Spleen (tissue), 11 donors: ENCODE measurements at regions not wholly inside any gene's neighbourhood (a gene's known extent, or its start where the extent isn't known, plus 50 kb on each side); places are given as distances from the start of the nearest gene placed in this dataset.

Experiments used
- DNase-seq: peaks from one replicate; pipeline ENCODE4 v3.0.0-alpha.2; 2020
- H3K27ac ChIP-seq, 8 donors: fragments of 200-600 bp; sonication (generic) in 7 of 8; 1 replicate in 4 of 8; 2 replicates in 4 of 8; pipeline versions ENCODE4 v1.5.0 to v1.8.0; 2016 to 2021; ENCODE audit warnings: inconsistent platforms in 4 of 8, mild to moderate bottlenecking in 4 of 8, moderate library complexity in 1 of 8
- H3K27me3 ChIP-seq, 7 donors: fragments of 200-600 bp; sonication (generic) in 6 of 7; replicated peaks in 1 of 7; 1 replicate in 4 of 7; 2 replicates in 3 of 7; pipeline versions ENCODE4 v1.5.0 to v1.8.0; 2016 to 2021; ENCODE audit warnings: inconsistent platforms in 3 of 7, mild to moderate bottlenecking in 1 of 7
- H3K36me3 ChIP-seq, 6 donors: fragments of 200-600 bp; sonication (generic) in 5 of 6; 1 replicate in 4 of 6; 2 replicates in 2 of 6; pipeline versions ENCODE4 v1.5.0 to v1.8.0; 2016 to 2021; ENCODE audit warnings: inconsistent platforms in 2 of 6
- H3K4me1 ChIP-seq, 6 donors: fragments of 200-600 bp; sonication (generic) in 5 of 6; 1 replicate in 3 of 6; 2 replicates in 3 of 6; pipeline versions ENCODE4 v1.5.0 to v1.8.0; 2016 to 2021; ENCODE audit warnings: inconsistent platforms in 3 of 6
- H3K4me3 ChIP-seq, 8 donors: fragments of 200-600 bp; sonication (generic) in 7 of 8; 1 replicate in 4 of 8; 2 replicates in 4 of 8; pipeline versions ENCODE4 v1.5.0 to v1.8.0; 2016 to 2021; ENCODE audit warnings: inconsistent platforms in 4 of 8, mild to moderate bottlenecking in 4 of 8, moderate library complexity in 2 of 8
- H3K9me3 ChIP-seq, 8 donors: fragments of 200-600 bp; sonication (generic) in 7 of 8; 1 replicate in 4 of 8; 2 replicates in 4 of 8; pipeline versions ENCODE4 v1.5.0 to v1.8.0; 2016 to 2021; ENCODE audit warnings: inconsistent platforms in 4 of 8
- CTCF ChIP-seq, 11 experiments: fragments of 200-600 bp in 7 of 11; fragments of 450-650 bp in 4 of 11; sonication (generic) in 4 of 11; IDR thresholded peaks in 8 of 11; conservative IDR thresholded peaks in 3 of 11; 1 replicate in 7 of 11; 2 replicates in 4 of 11; pipeline versions ENCODE4 v1.4.0 to v1.8.0; 2016 to 2021; ENCODE audit warnings: antibody characterized with exemption in 11 of 11, inconsistent platforms in 4 of 11, mild to moderate bottlenecking in 1 of 11
- POLR2A ChIP-seq, 3 donors: fragments of 450-650 bp; IDR thresholded peaks; one replicate each; pipeline ENCODE4 v1.5.1; 2017; ENCODE audit warnings: antibody characterized with exemption in 3 of 3, mild to moderate bottlenecking in 1 of 3
- POLR2AphosphoS5 ChIP-seq, 3 donors: sonication (generic); formaldehyde crosslinking; IDR thresholded peaks; one replicate each; pipeline ENCODE4 v1.5.1; 2017; ENCODE audit warnings: antibody characterized with exemption in 3 of 3
- WGBS, 5 donors: extraction: QIAGEN DNeasy Blood & Tissue Kit in 3 of 5; methylation state at CpG; one replicate each; pipeline versions ENCODE4 v1.1.5 to v1.1.7; 2013 to 2018; 5-methylcytosine and 5-hydroxymethylcytosine counted together
- intact Hi-C: fragments of 100-400 bp; cut with DNase I; formaldehyde crosslinking; loops from one replicate; pipeline ENCODE4 v1.15.0; 2023; ENCODE audit warnings: low total_unique reads
- donor health status: healthy with polysubstance abuse.
- donor health status: DM: no; HTN: no; CAD: no; lungs with moderate emphysema.
- donor health status: DM: no; HTN: no; CAD: no.
- donor health status: Bipolar disorder and iron deficiency.
- donor health status: healthy.
- donor health status: DM: no; HTN: no; CAD: no.
- donor health status: DM: yes; HTN: yes; CAD: no.

- no peak for DNase-seq
- intact Hi-C loops, result no loop called here
Measured at GRCh38 chr2:117555965-117556364, 258.5 kb upstream of the DDX18 start.

GRCh38 chr2:117557626-117558025, 256.9 kb upstream of the DDX18 start:
- intact Hi-C loops, result no loop called here
- no peaks in the 10 kb centered on the region for H3K4me1 ChIP-seq
- no peaks in the 10 kb centered on the region for H3K27me3 ChIP-seq
- no peak overlapping the region for H3K27ac ChIP-seq
- no peak for DNase-seq
- H3K36me3 ChIP-seq, result no peaks in the 10 kb centered on the region
- no peaks in the 10 kb centered on the region for H3K9me3 ChIP-seq
- TF ChIP-seq POLR2AphosphoS5 (IDR thresholded peaks at IDR 0.05), result no peak
- H3K4me3 ChIP-seq, result no peak overlapping the region
- WGBS, 5 donors, result 66 to 81% (median 68%) methylated on average over 3 of the region's 3 CpGs

More at GRCh38 chr2:117555965-117556364, 258.5 kb upstream of the DDX18 start:
- Histone ChIP-seq H3K4me3 (no peak overlapping the region), H3K4me1 (no peaks in the 10 kb centered on the region), H3K27ac (no peak overlapping the region), H3K27me3 (no peaks in the 10 kb centered on the region), H3K9me3 (no peaks in the 10 kb centered on the region), H3K36me3 (no peaks in the 10 kb centered on the region)
- no peak for TF ChIP-seq POLR2A (IDR thresholded peaks at IDR 0.05)
- no peak for TF ChIP-seq POLR2AphosphoS5 (IDR thresholded peaks at IDR 0.05)
- no peak for TF ChIP-seq CTCF (IDR thresholded peaks at IDR 0.05 in 8 of 11, conservative IDR thresholded peaks at IDR 0.05 in 3 of 11)
- 81 to 91% (median 90%) methylated on average over 5 of the region's 5 CpGs for WGBS, 5 donors

DNA sequence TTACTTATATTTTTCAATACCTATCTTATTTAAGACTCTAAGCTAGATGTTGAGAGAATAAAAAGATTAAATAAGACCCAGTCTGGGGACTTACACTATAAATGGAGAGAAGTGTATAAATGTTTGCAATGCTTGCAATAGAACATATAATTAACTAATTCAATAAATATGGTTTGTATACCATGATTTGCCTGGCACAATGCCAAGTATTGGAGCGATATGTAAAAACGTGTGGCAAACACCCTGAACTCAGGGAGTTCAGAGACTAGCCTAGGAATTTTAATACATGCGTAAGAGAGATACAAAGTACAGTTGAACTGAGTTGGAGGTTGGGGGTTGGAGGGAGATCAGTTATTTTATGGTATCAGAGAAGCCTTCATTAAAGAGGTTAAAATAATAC, 251.8 kb upstream of the DDX18 start:
- Histone ChIP-seq H3K4me1 (no peaks in the 10 kb centered on the region), H3K27me3 (no peaks in the 10 kb centered on the region), H3K27ac (no peak overlapping the region), H3K9me3 (peaks cover 0 to 18% (median 9%) of the 10 kb centered on the region in 8 donors), H3K36me3 (no peaks in the 10 kb centered on the region), H3K4me3 (no peak overlapping the region)
- intact Hi-C loops, result no loop called here
- 77 to 84% (median 79%) methylated on average over 3 of the region's 3 CpGs for WGBS, 5 donors
- no peak for DNase-seq
- TF ChIP-seq CTCF (IDR thresholded peaks at IDR 0.05 in 8 of 11, conservative IDR thresholded peaks at IDR 0.05 in 3 of 11), result no peak
- no peak for TF ChIP-seq POLR2A (IDR thresholded peaks at IDR 0.05)
- TF ChIP-seq POLR2AphosphoS5 (IDR thresholded peaks at IDR 0.05), result no peak

GRCh38 chr2:117571590-117572349, 242.7 kb upstream of the DDX18 start:
- TF ChIP-seq POLR2AphosphoS5 (IDR thresholded peaks at IDR 0.05) (no peak), POLR2A (IDR thresholded peaks at IDR 0.05) (no peak), CTCF (IDR thresholded peaks at IDR 0.05 in 8 of 11, conservative IDR thresholded peaks at IDR 0.05 in 3 of 11) (no peak)
- Histone ChIP-seq H3K4me3 (no peak overlapping the region), H3K27me3 (no peaks in the 10 kb centered on the region), H3K36me3 (no peaks in the 10 kb centered on the region), H3K4me1 (no peaks in the 10 kb centered on the region), H3K27ac (no peak overlapping the region), H3K9me3 (peaks cover 0 to 54% (median 33%) of the 10 kb centered on the region in 8 donors)
- intact Hi-C loops, result no loop called here
- 44 to 93% (median 66%) methylated on average over 3 of the region's 3 CpGs for WGBS, 5 donors
- DNase-seq, result no peak
